Breast epithelium (tissue), 4 donors: ENCODE measurements at regions not wholly inside any gene's neighbourhood (a gene's known extent, or its start where the extent isn't known, plus 50 kb on each side); places are given as distances from the start of the nearest gene placed in this dataset.

Source experiments
- DNase-seq, 2 donors: peaks; one replicate each; pipeline ENCODE4 v3.0.0-alpha.2; 2019; ENCODE audit warnings: low spot score in 2 of 2
- H3K27ac ChIP-seq, 2 donors: fragments of 200-600 bp; sonication (generic) in 1 of 2; one replicate each; pipeline ENCODE4 v1.5.1; 2016 to 2019; ENCODE audit warnings: mild to moderate bottlenecking in 1 of 2
- H3K27me3 ChIP-seq, 2 donors: fragments of 200-600 bp; sonication (generic) in 1 of 2; one replicate each; pipeline versions ENCODE4 v1.5.1 to v1.6.0; 2017 to 2019; ENCODE audit warnings: control low read depth in 1 of 2, mild to moderate bottlenecking in 1 of 2
- H3K36me3 ChIP-seq: fragments of 200-600 bp; one replicate; pipeline ENCODE4 v1.5.1; 2019
- H3K4me1 ChIP-seq, 2 donors: fragments of 200-600 bp; sonication (generic); one replicate each; pipeline ENCODE4 v1.5.1; 2016 to 2019; ENCODE audit warnings: control low read depth in 1 of 2
- H3K4me3 ChIP-seq, 3 donors: fragments of 200-600 bp; sonication (generic); 1 replicate in 2 of 3; 2 replicates in 1 of 3; pipeline ENCODE4 v1.5.1; 2016 to 2019; ENCODE audit warnings: mild to moderate bottlenecking in 3 of 3, moderate library complexity in 2 of 3
- H3K9me3 ChIP-seq, 2 donors: fragments of 200-600 bp; sonication (generic) in 1 of 2; one replicate each; pipeline ENCODE4 v1.5.1; 2016 to 2019; ENCODE audit warnings: control low read depth in 1 of 2
- CTCF ChIP-seq, 3 donors: fragments of 450-650 bp; IDR thresholded peaks; one replicate each; pipeline ENCODE4 v1.5.1; 2016 to 2017; ENCODE audit warnings: antibody characterized with exemption in 3 of 3, mild to moderate bottlenecking in 3 of 3, moderate library complexity in 3 of 3
- POLR2A ChIP-seq: fragments of 450-650 bp; IDR thresholded peaks from one replicate; pipeline ENCODE4 v1.6.1; 2016; ENCODE audit warnings: antibody characterized with exemption, mild to moderate bottlenecking, moderate library complexity
- POLR2AphosphoS5 ChIP-seq, 3 donors: sonication (generic); formaldehyde crosslinking; IDR thresholded peaks; one replicate each; pipeline ENCODE4 v1.6.1; 2017; ENCODE audit warnings: antibody characterized with exemption in 3 of 3
- intact Hi-C: fragments of 100-400 bp; cut with DNase I; formaldehyde crosslinking; loops from one replicate; pipeline ENCODE4 v1.15.1; 2023; ENCODE audit warnings: low total_unique reads

DNA sequence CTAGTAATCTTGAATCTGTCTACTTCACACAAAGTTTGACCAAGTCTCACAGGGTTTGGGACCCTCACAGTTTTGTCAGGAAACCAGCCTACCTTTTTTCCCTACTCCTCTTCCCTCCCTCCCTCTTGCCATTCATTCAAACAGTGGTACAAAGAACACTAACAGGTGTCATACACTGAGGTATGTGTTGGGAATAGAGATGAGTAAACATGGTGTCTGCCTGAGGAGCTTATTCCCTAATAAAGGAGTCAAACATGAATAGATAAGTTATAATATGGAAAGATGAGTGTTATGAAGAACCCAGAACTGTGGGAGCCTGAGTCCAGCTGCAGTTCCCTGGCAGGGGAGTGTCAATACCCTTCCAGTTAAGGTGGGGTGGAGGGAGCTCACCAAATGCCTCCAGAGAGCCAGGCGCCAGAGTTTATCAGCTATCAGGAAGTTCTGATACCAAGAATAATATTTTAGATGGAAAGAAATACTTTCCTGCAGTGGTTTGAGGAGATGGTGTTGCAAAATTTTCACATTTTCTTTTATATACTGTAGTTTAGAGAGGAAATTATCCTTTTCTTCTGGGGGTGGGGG is 183.4 kb upstream of the NR3C1 start:
- H3K4me1 ChIP-seq = no peaks in the 10 kb centered on the region
- no peaks in the 10 kb centered on the region for H3K36me3 ChIP-seq
- H3K27ac ChIP-seq = no peak overlapping the region
- intact Hi-C loops = no loop called here
- no peaks in the 10 kb centered on the region for H3K9me3 ChIP-seq
- DNase-seq = no peak
- no peak overlapping the region for H3K4me3 ChIP-seq
- no peaks in the 10 kb centered on the region for H3K27me3 ChIP-seq
- no peak for TF ChIP-seq POLR2A
- no peak for TF ChIP-seq CTCF (IDR thresholded peaks at IDR 0.05)
- no peak for TF ChIP-seq POLR2AphosphoS5 (IDR thresholded peaks at IDR 0.05)

- Histone ChIP-seq H3K27me3 (no peaks in the 10 kb centered on the region), H3K9me3 (no peaks in the 10 kb centered on the region), H3K27ac (peak overlapping the region in 1 of 2 donors; percentile 38), H3K4me1 (no peaks in the 10 kb centered on the region), H3K4me3 (no peak overlapping the region), H3K36me3 (no peaks in the 10 kb centered on the region)
- TF ChIP-seq POLR2AphosphoS5 (IDR thresholded peaks at IDR 0.05) = no peak
- TF ChIP-seq CTCF (IDR thresholded peaks at IDR 0.05) = no peak
- TF ChIP-seq POLR2A = no peak
- no peak for DNase-seq
- intact Hi-C loops = no loop called here
Measured at GRCh38 chr5:143585970-143586369, 182.5 kb upstream of the NR3C1 start.

DNA sequence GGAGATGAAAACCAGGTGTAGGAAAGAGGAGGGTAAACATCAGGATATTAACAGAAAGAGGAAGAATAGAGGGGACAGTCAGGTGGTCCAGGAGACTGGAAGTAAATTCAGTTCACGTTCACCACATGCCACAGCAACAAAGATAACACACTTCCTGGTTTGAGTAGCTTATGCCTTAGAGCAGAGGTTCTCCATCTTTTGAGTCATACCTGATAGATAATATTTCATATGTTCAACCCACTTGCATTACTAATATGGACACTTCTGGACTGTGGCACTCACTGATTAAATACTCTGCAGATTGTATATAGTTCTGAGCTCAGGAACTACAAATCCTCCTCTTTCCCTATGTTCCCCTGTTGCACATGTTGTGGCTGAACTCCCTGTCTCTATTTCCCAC is 179.9 kb upstream of the NR3C1 start:
- Histone ChIP-seq H3K27ac (no peak overlapping the region), H3K36me3 (no peaks in the 10 kb centered on the region), H3K4me3 (no peak overlapping the region), H3K27me3 (no peaks in the 10 kb centered on the region), H3K9me3 (no peaks in the 10 kb centered on the region), H3K4me1 (no peaks in the 10 kb centered on the region)
- intact Hi-C loops = no loop called here
- no peak for DNase-seq
- no peak for TF ChIP-seq CTCF (IDR thresholded peaks at IDR 0.05)
- TF ChIP-seq POLR2AphosphoS5 (IDR thresholded peaks at IDR 0.05) = no peak
- no peak for TF ChIP-seq POLR2A

- Histone ChIP-seq H3K9me3 (no peaks in the 10 kb centered on the region), H3K4me3 (no peak overlapping the region), H3K27ac (no peak overlapping the region), H3K27me3 (no peaks in the 10 kb centered on the region), H3K36me3 (no peaks in the 10 kb centered on the region), H3K4me1 (no peaks in the 10 kb centered on the region)
- intact Hi-C loops = no loop called here
- DNase-seq = no peak
- TF ChIP-seq POLR2AphosphoS5 (IDR thresholded peaks at IDR 0.05) (no peak), POLR2A (no peak), CTCF (IDR thresholded peaks at IDR 0.05) (no peak)
Measured at GRCh38 chr5:143582869-143583268, 179.4 kb upstream of the NR3C1 start.

DNA sequence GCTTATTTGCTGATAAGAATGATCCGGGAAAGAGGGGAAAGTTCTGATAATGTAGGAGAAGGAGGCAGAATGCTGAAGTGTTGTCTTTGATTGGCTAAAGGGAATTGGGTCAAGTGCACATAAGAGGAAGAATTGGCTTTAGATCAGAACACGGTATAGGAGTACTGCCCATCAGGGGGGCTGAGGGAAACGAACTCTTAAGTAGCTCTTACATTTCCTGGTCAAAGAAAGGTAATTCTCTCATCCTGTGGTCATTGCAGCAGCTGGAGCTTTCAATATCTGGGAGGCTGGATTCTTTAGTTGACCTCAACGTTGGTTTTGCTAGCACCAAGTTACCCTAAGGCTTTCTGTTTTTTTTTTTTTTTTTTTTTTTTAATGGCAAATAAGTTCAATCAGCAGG is 178.7 kb upstream of the NR3C1 start:
- no peaks in the 10 kb centered on the region for H3K9me3 ChIP-seq
- H3K27ac ChIP-seq = no peak overlapping the region
- no peak overlapping the region for H3K4me3 ChIP-seq
- no peaks in the 10 kb centered on the region for H3K36me3 ChIP-seq
- no peak for DNase-seq
- H3K27me3 ChIP-seq = no peaks in the 10 kb centered on the region
- intact Hi-C loops = no loop called here
- no peaks in the 10 kb centered on the region for H3K4me1 ChIP-seq
- TF ChIP-seq POLR2A (no peak), POLR2AphosphoS5 (IDR thresholded peaks at IDR 0.05) (no peak), CTCF (IDR thresholded peaks at IDR 0.05) (no peak)
